Body of pancreas (tissue), 4 donors: ENCODE measurements at regions not wholly inside any gene's neighbourhood (a gene's known extent, or its start where the extent isn't known, plus 50 kb on each side); places are given as distances from the start of the nearest gene placed in this dataset.

ENCODE experiments used
- CTCF ChIP-seq, 7 experiments: fragments of 450-650 bp in 4 of 7; fragments of 200-600 bp in 3 of 7; sonication (generic) in 3 of 7; IDR thresholded peaks; one replicate each; pipeline ENCODE4 v1.5.1; 2016 to 2019; ENCODE audit warnings: antibody characterized with exemption in 7 of 7
- POLR2A ChIP-seq, 3 donors: fragments of 450-650 bp; IDR thresholded peaks; one replicate each; pipeline ENCODE4 v1.6.1; 2016; ENCODE audit warnings: antibody characterized with exemption in 3 of 3, mild to moderate bottlenecking in 2 of 3

DNA sequence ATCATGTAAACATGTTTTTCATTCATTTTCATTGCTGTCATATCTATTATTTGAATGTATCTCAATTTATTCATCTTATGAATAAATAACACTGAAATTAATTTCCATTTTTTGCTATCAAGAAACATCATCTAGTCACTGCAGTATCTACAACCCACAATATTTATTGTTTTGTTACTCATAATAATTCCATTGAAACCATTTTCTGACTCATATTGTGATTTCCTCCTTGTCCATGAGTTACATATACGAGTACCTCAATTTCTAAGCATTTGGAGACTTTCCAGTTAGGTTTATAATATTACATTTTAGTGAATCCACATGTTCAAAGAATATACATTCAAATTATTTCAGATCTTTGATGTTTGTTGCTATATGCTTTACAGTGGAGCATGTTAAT, 1524.0 kb downstream of the SLITRK1 start:
- no peak for TF ChIP-seq CTCF (IDR thresholded peaks at IDR 0.05)
- no peak for TF ChIP-seq POLR2A (IDR thresholded peaks at IDR 0.05)
